Suprapubic skin (tissue), 4 donors: ENCODE measurements at regions not wholly inside any gene's neighbourhood (a gene's known extent, or its start where the extent isn't known, plus 50 kb on each side); places are given as distances from the start of the nearest gene placed in this dataset.

Source experiments
- CTCF ChIP-seq, 2 donors: fragments of 200-600 bp in 1 of 2; fragments of 450-650 bp in 1 of 2; sonication (generic) in 1 of 2; IDR thresholded peaks; one replicate each; pipeline ENCODE4 v1.5.1; 2016 to 2019; ENCODE audit warnings: antibody characterized with exemption in 2 of 2, mild to moderate bottlenecking in 1 of 2, moderate library complexity in 1 of 2
- POLR2A ChIP-seq, 2 donors: fragments of 450-650 bp; IDR thresholded peaks; one replicate each; pipeline ENCODE4 v1.6.1; 2017; ENCODE audit warnings: antibody characterized with exemption in 2 of 2, mild to moderate bottlenecking in 2 of 2, moderate library complexity in 2 of 2
- POLR2AphosphoS5 ChIP-seq, 3 donors: sonication (generic); formaldehyde crosslinking; IDR thresholded peaks; one replicate each; pipeline ENCODE4 v1.6.1; 2017; ENCODE audit warnings: antibody characterized with exemption in 3 of 3

- TF ChIP-seq POLR2A (IDR thresholded peaks at IDR 0.05) (no peak), CTCF (IDR thresholded peaks at IDR 0.05) (no peak), POLR2AphosphoS5 (IDR thresholded peaks at IDR 0.05) (no peak)
Observed at GRCh38 chr19:27865927-27866777, 1346.8 kb downstream of the UQCRFS1 start.
